WI38 (cell line): ENCODE measurements at regions not wholly inside any gene's neighbourhood (a gene's known extent, or its start where the extent isn't known, plus 50 kb on each side); places are given as distances from the start of the nearest gene placed in this dataset.

Experiments
- H3K4me3 ChIP-seq: 2 replicates; pipeline ENCODE4 v1.5.1; 2011; ENCODE audit warnings: low read depth, mild to moderate bottlenecking, control low read depth, low read length
- CTCF ChIP-seq: IDR thresholded peaks from 2 replicates; pipeline ENCODE4 v1.5.1; 2012; ENCODE audit warnings: low read depth, mild to moderate bottlenecking, control low read depth, low read length

- H3K4me3 ChIP-seq = no peak overlapping the region
- TF ChIP-seq CTCF = no peak
These were observed 407.2 kb upstream of the CCL2 start for GRCh38 chr17:33847900-33848299.

GRCh38 chr17:33848433-33848832 lies 406.7 kb upstream of the CCL2 start:
- no peak overlapping the region for H3K4me3 ChIP-seq
- TF ChIP-seq CTCF = no peak

- no peak for TF ChIP-seq CTCF
- H3K4me3 ChIP-seq = no peak overlapping the region
These were observed 400.5 kb upstream of the CCL2 start for GRCh38 chr17:33854596-33854995.

GRCh38 chr17:33858121-33858520 lies 397.0 kb upstream of the CCL2 start:
- no peak overlapping the region for H3K4me3 ChIP-seq
- TF ChIP-seq CTCF = no peak

GRCh38 chr17:33858682-33859081 lies 396.4 kb upstream of the CCL2 start:
- no peak for TF ChIP-seq CTCF

GRCh38 chr17:33862772-33863602 lies 392.1 kb upstream of the CCL2 start:
- TF ChIP-seq CTCF = no peak
- no peak overlapping the region for H3K4me3 ChIP-seq

More at GRCh38 chr17:33858682-33859081, 396.4 kb upstream of the CCL2 start:
- no peak overlapping the region for H3K4me3 ChIP-seq

- H3K4me3 ChIP-seq = no peak overlapping the region
- no peak for TF ChIP-seq CTCF
These were observed 390.3 kb upstream of the CCL2 start for GRCh38 chr17:33864758-33865229.
